Hepatocyte (in vitro differentiated cells): ENCODE measurements at regions not wholly inside any gene's neighbourhood (a gene's known extent, or its start where the extent isn't known, plus 50 kb on each side); places are given as distances from the start of the nearest gene placed in this dataset.

ENCODE experiments used
- EZH2 ChIP-seq: fragments of 200-600 bp; sonication (generic); IDR thresholded peaks from 2 replicates; pipeline ENCODE4 v1.6.1; 2016; ENCODE audit warnings: antibody characterized with exemption, mild to moderate bottlenecking, borderline replicate concordance
- EZH2phosphoT487 ChIP-seq: fragments of 200-600 bp; sonication (generic); IDR thresholded peaks from one replicate; pipeline ENCODE4 v1.6.1; 2018; ENCODE audit warnings: antibody characterized with exemption, mild to moderate bottlenecking, low read depth, moderate library complexity; ENCODE audit not compliant: unreplicated experiment, severe bottlenecking
- TF ChIP-seq, protein P1 (sequence below): fragments of 200-600 bp; sonication (generic); IDR thresholded peaks from 2 replicates; pipeline ENCODE4 v1.5.1; 2016; ENCODE audit warnings: antibody characterized with exemption, mild to moderate bottlenecking; ENCODE audit not compliant: poor library complexity

DNA sequence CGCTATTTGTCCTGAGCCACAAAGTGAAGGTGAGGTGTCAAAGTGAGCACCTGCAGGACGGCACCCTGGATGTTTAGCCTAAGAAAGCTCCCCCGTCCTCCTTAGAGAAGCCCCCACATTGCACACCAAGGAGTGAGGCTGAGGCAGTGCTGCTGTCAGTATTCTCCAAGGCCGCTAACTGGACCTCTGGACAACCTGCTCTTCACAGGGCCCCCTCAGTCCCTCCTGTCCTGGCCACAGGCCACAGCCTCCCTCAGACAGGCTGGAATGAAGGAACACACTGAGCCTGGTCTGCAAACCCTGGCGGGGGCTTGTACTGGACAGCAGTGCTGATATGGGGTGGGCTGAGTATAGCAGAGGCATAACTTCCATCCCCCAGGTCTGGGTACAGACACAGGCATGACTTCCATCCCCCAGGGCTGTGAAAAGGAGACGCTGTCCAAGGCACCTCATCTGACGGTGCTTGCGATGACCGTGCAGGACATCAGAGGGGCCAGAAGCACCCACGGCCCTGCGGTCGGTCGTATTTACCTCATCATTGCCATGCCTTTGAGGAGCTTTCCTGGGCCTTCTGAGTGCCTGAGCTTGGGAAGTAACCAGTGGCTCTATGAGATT, 82.4 kb upstream of the DIO3 start:
- TF ChIP-seq, protein P1, sequence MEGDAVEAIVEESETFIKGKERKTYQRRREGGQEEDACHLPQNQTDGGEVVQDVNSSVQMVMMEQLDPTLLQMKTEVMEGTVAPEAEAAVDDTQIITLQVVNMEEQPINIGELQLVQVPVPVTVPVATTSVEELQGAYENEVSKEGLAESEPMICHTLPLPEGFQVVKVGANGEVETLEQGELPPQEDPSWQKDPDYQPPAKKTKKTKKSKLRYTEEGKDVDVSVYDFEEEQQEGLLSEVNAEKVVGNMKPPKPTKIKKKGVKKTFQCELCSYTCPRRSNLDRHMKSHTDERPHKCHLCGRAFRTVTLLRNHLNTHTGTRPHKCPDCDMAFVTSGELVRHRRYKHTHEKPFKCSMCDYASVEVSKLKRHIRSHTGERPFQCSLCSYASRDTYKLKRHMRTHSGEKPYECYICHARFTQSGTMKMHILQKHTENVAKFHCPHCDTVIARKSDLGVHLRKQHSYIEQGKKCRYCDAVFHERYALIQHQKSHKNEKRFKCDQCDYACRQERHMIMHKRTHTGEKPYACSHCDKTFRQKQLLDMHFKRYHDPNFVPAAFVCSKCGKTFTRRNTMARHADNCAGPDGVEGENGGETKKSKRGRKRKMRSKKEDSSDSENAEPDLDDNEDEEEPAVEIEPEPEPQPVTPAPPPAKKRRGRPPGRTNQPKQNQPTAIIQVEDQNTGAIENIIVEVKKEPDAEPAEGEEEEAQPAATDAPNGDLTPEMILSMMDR: no peak
- TF ChIP-seq EZH2: no peak
- TF ChIP-seq EZH2phosphoT487: no peak
